Mucosa of gallbladder (tissue), 1 donor: ENCODE measurements at regions not wholly inside any gene's neighbourhood (a gene's known extent, or its start where the extent isn't known, plus 50 kb on each side); places are given as distances from the start of the nearest gene placed in this dataset.
A peak's percentile ranks its signal among the peaks of the same experiment; 100 is the strongest.

Experiments used
- DNase-seq: peaks from one replicate; pipeline ENCODE4 v3.0.0-alpha.2; 2020; ENCODE audit warnings: low spot score
- donor health status: DM: no; HTN: no; CAD: no.

DNA sequence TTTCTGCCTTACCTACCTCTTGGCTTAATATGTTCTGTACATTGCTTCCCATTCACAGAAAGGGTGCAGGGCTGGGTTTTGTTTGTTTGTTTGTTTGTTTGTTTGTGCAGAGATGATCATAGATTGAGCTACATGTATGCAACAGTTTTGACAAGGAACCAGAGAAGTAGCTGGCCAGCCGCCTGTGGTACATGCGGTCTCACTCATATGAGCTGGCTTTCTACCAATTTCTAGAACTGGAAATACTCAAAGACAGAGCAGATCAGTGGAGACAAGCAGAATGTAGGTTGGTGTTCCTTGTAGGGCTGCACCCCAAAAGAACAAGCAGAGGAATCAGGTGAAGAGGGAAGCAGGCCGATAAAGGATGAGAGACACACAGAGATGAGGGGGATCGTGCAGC lies 502.7 kb downstream of the SOX2 start:
- no peak for DNase-seq

DNA sequence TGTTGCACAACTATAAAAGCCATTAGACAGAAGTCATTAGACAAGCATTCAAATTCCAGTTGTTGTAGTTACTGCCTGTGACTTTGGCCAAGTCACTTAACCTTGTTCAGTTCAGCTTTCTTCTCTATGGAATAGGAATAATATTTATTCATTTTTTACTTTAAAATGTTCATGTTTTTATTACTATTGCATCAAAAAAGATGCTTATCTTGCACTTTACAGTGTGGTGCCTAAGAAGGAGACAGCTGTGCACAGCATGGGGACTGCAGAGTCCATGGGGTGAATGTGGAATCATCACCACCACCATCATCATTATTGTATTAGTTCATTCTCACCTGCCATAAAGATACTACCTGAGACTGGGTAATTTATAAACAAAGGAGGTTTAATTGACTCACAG lies 504.2 kb downstream of the SOX2 start:
- DNase-seq, result no peak

DNA sequence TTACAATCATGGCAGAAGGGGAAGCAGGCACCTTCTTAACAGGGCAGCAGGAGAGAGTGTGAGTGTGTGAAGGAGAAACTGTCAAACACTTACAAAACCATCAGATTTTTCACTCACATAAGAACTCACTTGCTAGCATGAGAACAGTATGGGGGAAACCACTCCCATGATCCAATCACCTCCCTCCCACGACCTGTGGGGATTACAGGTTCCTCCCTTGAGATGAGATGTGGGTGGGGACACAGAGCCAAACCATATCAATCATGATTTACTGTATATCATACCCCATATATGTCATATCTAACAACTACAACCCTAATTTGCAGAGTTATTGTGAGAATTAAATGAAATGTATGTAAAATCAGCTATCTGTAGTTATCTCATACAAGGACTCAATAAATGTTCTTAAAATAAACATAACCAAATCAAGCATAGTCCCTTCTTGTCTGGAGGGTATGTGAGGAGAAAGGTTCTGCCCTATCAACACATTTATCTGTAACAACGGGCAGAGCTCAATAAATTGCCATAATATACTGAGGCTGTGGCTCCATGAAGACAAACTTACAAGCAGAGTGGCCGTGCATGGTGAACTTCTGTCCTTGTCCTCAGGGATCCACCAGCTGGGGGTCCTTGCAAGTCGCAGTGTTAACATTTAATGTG lies 504.7 kb downstream of the SOX2 start:
- DNase-seq, result no peak

DNA sequence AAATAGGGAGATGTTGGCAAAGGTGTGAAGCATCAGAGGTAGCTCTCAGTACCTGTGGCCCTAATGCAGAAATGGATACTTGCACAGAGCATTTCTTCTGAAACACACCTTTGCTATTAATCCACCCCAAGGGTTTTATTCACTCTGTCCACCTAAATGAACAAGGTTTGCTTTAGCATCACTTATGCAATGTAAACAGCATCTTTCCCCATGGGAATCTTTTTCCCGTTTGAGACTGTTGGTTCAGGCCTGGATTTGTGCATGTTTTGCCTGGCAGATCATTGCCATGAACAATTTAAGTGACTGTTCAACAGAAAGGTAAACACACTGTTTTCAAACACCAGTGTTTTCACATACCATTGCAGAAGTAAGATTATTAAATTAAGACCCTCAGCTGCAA lies 508.3 kb downstream of the SOX2 start:
- no peak for DNase-seq

DNA sequence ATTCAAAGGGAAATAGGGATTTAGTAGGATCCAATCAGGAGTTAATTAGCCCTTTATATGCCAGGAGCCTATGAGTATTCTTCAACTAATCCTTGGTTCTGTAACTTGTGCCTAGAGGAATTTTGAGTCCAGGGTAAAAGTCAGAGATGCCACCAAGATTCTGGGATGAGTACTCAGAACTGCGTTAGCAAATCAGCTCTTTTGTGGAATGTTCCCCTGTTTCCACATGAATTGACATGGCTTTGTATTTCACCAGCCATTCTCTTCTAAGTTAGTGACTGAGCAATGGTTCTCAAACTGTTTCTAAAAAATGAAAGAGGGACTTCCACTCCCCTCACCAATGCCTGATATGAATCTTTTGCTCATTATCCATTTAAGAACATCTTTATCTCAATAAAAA lies 508.7 kb downstream of the SOX2 start:
- no peak for DNase-seq

DNA sequence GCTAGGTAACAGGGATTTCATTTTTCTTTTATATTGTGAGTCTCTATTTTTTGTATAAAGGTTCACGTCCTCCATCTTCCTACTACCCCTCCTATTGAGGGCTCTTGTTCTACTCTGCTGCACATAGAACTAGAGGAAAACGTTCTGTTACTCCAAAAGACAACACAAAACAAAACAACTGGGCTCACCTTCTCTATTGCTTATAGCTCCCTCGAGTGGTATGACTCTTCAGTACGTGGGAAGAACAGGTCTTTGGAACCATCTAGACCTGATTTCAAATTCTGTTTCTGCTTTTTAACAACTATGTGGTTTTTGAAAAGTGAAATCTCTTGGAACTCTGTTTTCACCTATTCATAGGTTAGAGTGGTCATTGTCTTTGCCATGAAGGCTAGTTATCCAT lies 515.3 kb downstream of the SOX2 start:
- DNase-seq, result no peak

DNA sequence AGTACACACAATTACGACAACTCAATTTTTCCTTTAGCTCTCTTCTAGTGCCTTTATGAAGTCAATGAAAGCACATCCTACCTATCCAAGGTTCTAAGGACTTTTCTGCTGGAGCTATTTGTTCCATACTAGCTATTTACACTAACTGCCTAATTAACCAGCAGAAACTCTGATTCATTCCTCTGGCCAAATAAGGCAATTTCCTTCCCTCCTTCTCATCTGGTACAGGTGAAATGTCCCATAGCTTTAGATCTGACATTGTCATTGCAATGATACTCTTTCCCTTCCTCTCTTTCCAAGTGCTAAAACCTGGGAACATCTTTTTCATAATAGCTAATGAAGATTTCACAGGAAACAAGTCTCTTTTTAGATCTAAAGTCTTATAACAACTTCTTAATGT lies 521.7 kb downstream of the SOX2 start:
- DNase-seq, result no peak

DNA sequence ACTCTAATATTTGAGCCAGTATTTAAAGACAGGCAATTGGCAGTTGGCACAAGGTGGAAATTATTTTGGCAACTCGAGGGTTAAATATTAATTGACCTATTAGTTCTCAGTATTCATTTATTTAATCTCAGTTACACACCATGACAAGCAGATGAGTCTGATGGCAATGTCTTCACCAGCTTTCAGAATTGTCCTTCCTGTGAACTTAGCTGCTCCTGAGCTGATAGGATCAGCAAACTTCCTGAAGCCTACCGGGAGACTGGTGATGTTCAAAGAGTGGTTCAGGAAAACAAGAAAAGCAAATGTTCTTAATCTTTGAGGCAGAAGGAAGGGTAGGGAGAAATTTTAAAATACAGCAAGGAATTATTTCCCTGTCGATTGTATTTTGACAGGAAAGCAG lies 522.2 kb downstream of the SOX2 start:
- no peak for DNase-seq

DNA sequence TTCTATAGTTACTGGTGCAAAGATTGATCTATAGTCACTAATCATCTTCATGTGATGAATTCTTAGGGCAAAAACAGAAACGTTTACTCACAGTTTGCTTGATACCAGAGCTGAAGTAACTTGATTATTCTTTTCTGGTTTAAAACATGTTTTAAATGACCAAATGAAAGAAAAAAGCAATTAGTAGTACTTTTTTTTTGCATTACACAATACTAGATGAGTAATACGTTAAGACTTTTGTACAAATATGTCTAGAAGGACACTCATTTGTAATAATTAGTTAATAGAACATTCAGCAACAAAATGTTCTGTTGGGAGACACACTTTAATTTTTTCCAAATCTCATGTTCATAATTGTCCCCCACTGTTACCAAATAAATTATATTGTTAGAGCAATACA lies 523.2 kb downstream of the SOX2 start:
- no peak for DNase-seq

DNA sequence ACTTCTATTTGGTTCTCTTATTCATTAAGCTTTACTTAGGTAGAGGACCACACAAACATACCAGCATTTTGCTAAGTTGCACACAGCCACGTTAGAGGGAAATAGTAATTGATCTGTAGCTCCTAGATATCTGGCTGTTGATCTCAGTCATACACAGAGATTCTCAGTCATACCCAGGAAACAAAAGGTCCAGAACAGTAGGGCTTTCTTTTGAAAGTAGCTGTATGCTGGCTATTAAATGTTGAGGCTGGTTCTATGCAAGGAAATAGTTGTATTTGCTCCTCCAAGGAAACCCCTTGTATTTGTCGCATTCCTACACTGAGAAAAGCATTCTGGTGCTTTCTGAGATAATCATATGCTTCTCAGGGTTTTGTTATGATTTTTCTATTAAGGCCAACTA lies 523.8 kb downstream of the SOX2 start:
- no peak for DNase-seq

DNA sequence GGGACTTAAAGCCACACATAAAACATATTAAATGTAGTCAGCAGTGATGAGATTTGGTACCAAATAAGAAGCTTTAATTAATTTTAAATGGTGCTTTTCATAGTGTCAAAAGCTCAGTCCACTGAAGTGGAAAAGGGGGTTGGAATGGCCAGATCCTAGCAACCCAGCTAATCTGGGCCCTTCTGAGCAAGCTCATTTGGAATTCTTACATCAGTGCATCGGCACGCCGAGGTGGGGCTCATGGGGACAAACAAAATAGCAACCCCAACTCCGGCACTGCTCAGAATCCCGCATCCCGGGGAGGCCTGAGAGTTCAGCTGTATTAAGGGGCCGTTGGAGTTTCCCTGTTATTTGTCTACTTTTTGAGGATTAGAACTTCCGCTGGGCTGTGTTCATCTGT lies 526.4 kb downstream of the SOX2 start:
- no peak for DNase-seq

DNA sequence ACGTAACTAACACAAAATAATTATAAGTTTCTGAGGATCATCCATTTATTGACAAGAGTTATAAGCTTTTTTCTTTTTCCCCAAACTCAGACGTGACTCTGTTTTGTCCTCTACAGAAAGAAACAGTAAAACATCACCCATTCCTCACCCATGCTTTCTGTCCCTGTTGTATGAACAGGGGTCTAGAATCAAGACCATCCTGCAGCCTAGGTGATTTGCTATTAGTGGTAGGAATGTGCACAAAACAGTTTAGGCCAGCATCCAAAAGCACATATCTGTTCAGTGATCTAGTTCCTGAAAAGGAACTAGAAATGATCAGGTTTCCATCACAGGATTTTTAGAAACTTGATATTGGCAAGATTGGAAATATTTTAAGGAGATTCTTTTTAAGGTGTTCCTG lies 527.6 kb downstream of the SOX2 start:
- DNase-seq, result no peak

DNA sequence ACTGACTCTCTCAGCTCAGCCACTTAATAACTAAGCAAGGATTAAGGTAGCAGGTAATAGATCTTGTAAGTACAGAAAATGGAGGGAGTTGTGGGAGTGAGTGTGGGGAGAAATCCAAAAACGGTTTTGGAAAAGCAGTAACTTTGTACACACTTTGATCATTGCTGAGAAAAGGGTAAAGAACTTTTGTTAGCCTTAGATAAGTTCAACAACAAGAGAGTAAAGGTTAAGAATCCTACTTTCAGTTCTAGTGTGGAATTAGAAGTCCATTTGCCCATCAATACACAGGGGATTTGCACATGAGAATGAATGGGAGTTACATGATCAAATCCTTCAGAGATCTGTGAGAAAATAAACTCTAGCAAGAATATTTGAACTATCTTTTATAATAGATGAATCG lies 528.7 kb downstream of the SOX2 start:
- DNase-seq, result no peak

DNA sequence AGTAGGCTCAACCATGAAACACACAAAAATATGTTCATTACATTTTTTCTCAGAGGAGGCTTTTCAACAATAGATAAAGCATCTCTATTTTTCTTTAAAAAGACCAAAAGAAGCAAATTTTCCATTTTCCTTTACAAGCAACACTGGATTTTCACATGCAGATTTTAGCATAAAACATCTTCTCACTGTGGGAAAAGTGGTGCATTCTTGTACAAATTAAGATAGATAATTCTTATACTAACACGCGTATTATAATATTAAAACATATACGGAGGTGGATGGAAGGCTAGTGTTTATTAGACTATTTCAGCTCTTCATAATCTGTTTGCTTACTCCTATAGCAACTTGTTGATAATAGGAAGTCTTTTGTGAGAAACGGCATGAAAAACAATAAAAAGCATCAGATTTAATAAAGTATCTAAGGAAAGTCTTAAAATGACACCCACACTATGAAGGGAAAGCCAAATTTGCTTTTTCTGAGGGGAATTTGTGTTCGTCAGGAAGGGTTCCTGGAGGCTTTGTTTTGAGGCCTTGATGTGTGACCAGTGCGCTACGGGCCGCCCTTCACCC lies 529.6 kb downstream of the SOX2 start:
- DNase-seq, result no peak

DNA sequence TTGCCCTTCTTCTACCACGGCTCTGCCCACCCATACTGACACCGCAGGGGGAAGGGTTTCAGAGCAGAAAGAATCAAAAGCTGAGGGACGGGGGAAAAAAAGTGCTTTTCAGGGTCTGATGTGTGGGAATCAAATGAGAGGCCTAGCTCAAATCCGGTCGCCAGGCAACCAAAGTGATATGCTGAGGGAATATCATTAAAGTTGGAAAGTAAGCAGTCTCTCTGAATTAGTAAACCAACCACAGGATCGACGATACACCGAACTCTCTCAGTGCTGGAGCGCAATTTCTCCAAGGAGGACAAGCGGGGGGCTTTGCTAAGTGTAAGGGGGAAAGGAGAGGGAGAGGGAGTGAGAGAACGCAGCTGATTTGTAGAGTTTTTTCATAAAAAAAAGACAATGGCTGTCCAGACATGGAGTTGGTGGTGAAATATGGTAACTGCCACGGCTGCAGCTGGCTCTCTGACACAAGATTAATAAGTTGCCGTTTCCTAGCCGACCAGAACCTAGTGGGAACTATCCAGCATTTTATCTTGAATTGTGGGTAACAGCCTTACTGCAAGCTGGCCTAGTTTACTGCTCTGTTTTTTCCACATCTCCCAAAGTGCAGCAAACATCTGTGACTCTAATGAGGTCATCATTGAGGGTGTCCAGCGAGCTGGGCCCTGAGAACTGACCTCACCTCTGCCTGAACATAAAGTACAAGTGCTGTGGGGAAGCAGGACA lies 530.2 kb downstream of the SOX2 start:
- peak; percentile 16 for DNase-seq

DNA sequence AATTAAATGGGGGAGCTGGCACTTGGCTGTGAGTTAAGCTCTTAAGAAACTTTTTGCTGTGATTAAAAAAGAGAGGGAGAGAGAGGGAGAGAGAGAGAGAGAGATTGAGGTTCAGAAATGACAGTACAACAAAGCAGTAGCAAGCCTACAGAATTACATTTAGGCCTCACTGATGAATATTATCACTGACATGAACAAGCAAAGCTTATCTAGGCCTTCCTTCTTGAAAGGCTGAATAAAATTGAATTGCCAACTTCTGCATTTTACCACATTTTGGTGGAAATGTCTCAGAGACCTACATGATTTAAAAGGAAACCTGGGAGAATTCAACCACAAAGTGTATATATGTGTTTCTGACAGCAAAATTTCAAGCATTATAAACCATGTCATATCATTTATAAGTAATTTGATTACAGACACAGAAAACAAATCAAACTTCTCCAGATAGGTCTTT lies 530.8 kb downstream of the SOX2 start:
- no peak for DNase-seq

DNA sequence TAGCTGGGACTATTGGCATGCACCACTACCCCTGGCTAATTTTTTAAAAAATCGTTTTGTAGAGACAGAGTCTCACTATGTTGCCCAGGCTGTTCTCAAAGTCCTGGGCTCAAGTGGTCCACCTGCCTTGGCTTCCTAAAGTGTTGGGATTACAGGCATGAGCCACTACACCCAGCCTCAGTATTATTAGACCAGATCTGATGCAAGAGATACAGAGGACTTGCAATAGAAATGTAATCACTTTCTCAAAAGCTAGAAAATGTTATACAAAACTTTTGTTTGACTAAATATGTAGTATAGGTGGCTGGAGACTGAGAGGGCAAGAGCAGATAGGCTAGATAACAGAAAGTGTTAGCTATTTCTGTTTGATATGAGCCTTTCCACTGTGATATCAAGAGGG lies 531.9 kb downstream of the SOX2 start:
- DNase-seq, result no peak

DNA sequence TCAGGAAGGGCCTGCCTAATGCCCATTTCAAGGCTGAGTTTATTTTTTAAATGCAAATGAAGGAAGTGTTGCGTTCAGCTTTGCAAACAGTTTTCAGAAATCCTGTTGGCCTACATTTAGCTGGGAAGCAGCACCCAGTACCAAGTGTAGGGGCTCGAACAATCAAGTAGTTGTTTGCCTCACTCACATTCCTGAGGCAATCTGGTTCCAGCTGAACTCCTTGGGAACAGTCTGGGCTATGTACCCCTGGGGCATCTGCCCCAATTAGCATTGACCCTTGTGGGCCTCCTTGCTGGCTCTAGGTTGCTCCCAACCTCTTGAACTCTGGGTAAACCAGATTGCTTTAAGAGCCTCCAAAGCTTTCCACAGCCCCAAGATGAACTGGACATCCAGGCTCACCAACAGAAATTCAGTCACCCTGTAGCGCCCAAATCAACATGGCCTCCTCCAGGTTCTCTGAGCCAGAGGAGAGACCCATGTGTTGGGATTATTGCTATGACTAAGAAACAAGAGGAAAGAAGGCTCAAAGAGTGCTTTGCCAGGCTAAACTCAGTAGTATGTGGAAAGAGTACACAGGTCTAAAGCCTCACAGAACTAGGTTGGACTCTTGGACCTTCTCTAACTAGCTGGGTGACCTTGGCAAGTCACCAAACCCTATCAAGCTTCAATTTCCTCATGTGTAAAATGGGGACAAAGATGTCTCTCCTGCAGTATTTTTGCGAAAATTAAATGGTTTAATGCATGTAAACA lies 532.7 kb downstream of the SOX2 start:
- DNase-seq, result peak; percentile 38

DNA sequence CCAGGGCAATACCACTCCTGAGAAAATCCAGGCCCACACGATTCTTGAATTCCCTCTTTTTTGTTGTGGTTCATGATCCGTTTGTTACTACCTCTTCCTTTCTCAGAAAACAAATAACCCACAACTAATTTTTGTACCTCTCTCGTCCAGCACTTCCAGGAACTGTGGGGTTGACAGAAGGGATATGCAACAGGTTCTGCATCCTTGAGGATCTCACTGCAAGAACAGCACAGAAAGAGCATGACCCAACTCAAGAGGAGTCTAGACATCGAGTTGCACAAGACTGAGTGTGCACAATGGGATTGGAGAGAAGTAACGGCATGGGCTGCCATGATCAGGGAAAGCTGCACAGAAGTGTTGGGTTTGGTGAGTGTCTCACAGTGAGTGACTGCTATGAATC lies 533.3 kb downstream of the SOX2 start:
- DNase-seq, result no peak

DNA sequence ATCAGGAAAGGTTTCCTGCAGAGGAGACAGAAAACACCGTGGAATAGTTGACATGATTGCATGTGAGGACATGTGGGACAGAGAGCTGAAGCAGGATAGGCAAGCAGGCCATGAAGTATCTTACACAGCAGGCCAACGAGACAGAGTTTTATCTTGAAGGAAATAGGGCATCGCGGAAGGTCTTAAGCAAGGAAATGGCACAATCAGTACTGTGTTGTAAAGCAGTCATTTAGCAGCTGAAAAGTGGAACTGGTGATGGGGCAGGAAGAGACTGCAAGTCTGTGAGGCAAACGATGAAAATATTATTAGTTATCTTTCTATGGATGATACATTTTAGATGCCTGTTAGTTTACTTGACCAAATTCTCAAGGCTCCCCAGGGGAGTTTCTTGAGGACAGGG lies 535.1 kb downstream of the SOX2 start:
- DNase-seq, result no peak

DNA sequence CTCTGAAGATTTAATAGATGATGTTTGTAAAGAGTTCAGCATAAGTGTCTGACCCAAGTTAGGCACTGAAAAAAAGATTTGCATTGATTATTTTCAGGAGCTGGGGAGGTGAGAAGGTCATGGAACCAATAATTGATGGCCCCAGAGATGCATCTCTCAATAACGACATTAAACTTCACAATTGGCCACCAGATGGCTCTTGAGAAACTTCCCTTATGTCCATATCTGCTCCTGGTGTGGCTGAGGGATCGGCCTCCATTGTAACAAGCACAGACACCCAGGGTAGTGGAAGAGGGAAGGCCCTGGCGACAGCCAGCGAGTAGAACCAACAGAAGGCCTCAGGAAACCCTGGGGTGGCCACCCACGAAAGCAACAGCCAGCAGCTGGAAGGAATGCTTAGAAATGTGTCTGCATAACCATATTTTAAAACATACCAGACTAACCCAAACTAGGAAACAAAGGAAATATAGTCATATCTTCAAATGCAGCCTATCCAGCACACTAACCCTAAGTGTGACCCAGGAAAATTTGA lies 536.7 kb downstream of the SOX2 start:
- no peak for DNase-seq

DNA sequence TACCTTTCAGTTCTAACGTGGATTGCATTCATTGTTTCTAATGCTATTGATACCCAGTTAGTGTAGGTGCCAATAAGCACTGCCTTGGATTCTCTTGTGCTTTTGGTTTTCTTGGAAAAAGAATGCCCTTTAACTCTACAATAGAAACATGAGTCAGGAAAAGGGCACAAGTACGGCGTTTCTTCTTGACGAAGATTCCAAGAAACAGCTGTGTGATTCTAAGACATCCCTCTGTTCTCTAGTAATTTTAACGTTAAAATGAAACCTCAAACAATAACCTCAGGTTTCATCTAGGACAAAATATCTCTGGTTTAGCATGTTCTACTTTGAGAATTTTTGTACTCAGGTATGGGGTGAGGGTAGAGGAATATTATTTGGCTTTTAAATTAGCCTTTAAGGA lies 540.5 kb upstream of the ATP11B start:
- no peak for DNase-seq

DNA sequence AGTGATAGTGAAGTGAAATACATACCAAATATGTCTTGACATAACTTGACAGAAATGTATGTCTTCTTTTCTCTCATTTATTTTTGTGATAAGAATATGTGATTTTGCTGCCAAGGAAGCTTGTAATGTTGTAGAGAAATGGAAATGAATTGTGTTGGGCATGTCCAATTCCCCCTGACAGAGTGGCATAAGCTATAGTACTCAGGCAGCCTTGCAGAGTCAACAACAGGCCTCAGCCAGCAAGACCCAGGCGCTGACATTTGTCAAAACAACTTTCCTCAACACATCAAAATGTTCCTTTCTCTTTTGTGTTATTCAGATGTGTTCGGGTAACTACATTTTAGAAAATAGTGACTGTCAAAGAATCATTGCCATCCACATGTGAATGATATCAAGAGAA lies 538.1 kb upstream of the ATP11B start:
- no peak for DNase-seq
